PC-3 (cell line): ENCODE measurements at regions not wholly inside any gene's neighbourhood (a gene's known extent, or its start where the extent isn't known, plus 50 kb on each side); places are given as distances from the start of the nearest gene placed in this dataset.

Experiments
- ATAC-seq: fragments of 200-7000 bp; cut with Tn5 transposase; 2 replicates; pipeline ENCODE4 v1.9.1; 2020; ENCODE audit warnings: mild to moderate bottlenecking, moderate library complexity
- BruUV-seq: library from RNA; stranded (reverse); fragments of 400-500 nt; replicated peaks from 2 replicates; lab custom pipeline; 2021; lab: Mats Ljungman, UMichigan
- CTCF ChIA-PET: fragments of 300-600 bp; sonication (Branson Sonifier 250); formaldehyde crosslinking; loops from one replicate; lab custom pipeline; 2022; ENCODE audit warnings: antibody characterized with exemption; lab: Charles Lee
- POLR2A ChIA-PET: fragments of 300-600 bp; sonication (Branson Sonifier 250); formaldehyde crosslinking; loops from one replicate; lab custom pipeline; 2022; ENCODE audit warnings: antibody characterized with exemption; ENCODE audit not compliant: unreplicated experiment; lab: Charles Lee
- DNase-seq: peaks from one replicate; pipeline ENCODE4 v3.0.0-alpha.2; 2015
- H2AFZ ChIP-seq: fragments of 300-600 bp; sonication (generic); 2 replicates; pipeline ENCODE4 v1.6.0; 2016; ENCODE audit warnings: antibody characterized with exemption, low read length
- H3F3A ChIP-seq: fragments of 300-600 bp; sonication (generic); one replicate; pipeline ENCODE4 v1.6.0; 2017; ENCODE audit warnings: antibody characterized with exemption, low read length, control low read depth, mild to moderate bottlenecking; ENCODE audit not compliant: unreplicated experiment
- H3K27ac ChIP-seq: fragments of 300-600 bp; sonication (generic); 2 replicates; pipeline ENCODE4 v1.5.1; 2016; ENCODE audit warnings: mild to moderate bottlenecking, low read length
- H3K27me3 ChIP-seq: fragments of 300-600 bp; sonication (generic); 2 replicates; pipeline ENCODE4 v1.6.1; 2016; ENCODE audit warnings: low read length, mixed read lengths
- H3K36me3 ChIP-seq: fragments of 300-600 bp; sonication (generic); 2 replicates; pipeline ENCODE4 v1.6.1; 2016; ENCODE audit warnings: low read depth, mixed run types, low read length, mixed read lengths
- H3K4me1 ChIP-seq: fragments of 300-600 bp; sonication (generic); 2 replicates; pipeline ENCODE4 v1.5.1; 2016; ENCODE audit warnings: low read length; ENCODE audit not compliant: insufficient read depth
- H3K4me2 ChIP-seq: fragments of 300-600 bp; sonication (generic); 2 replicates; pipeline ENCODE4 v1.6.0; 2016; ENCODE audit warnings: low read length
- H3K4me3 ChIP-seq: fragments of 300-600 bp; sonication (generic); 2 replicates; pipeline ENCODE4 v1.5.1; 2016; ENCODE audit warnings: mild to moderate bottlenecking, low read length, mixed read lengths
- H3K79me2 ChIP-seq: fragments of 300-600 bp; sonication (generic); 2 replicates; pipeline ENCODE4 v1.6.1; 2017; ENCODE audit warnings: low read length, mixed read lengths
- H3K9ac ChIP-seq: fragments of 300-600 bp; sonication (generic); 2 replicates; pipeline ENCODE4 v1.6.0; 2016; ENCODE audit warnings: mild to moderate bottlenecking, low read length
- H3K9me2 ChIP-seq: fragments of 300-600 bp; sonication (generic); replicated peaks from 2 replicates; pipeline ENCODE4 v1.6.1; 2016; ENCODE audit warnings: mixed run types, low read length, mixed read lengths
- H3K9me3 ChIP-seq: fragments of 300-600 bp; sonication (generic); 2 replicates; pipeline ENCODE4 v1.6.1; 2016; ENCODE audit warnings: low read length, mixed read lengths
- H4K20me1 ChIP-seq: fragments of 300-600 bp; sonication (generic); 2 replicates; pipeline ENCODE4 v1.6.1; 2016; ENCODE audit warnings: low read length, mixed read lengths
- CTCF ChIP-seq: fragments of 300-600 bp; sonication (generic); conservative IDR thresholded peaks from 2 replicates; pipeline ENCODE4 v1.5.1; 2017; ENCODE audit warnings: antibody characterized with exemption, low read depth, mild to moderate bottlenecking, low read length
- EZH2 ChIP-seq: fragments of 300-600 bp; sonication (generic); IDR thresholded peaks from one replicate; pipeline ENCODE4 v1.6.1; 2017; ENCODE audit warnings: antibody characterized with exemption, mild to moderate bottlenecking, low read length; ENCODE audit not compliant: unreplicated experiment
- EZH2phosphoT487 ChIP-seq: fragments of 300-600 bp; sonication (generic); IDR thresholded peaks from 2 replicates; pipeline ENCODE4 v1.6.1; 2018; ENCODE audit warnings: mild to moderate bottlenecking, antibody characterized with exemption, low read length, borderline replicate concordance
- intact Hi-C: fragments of 100-400 bp; cut with micrococcal nuclease; formaldehyde crosslinking; loops from 2 replicates; pipeline ENCODE4 v1.9.0; 2023

DNA sequence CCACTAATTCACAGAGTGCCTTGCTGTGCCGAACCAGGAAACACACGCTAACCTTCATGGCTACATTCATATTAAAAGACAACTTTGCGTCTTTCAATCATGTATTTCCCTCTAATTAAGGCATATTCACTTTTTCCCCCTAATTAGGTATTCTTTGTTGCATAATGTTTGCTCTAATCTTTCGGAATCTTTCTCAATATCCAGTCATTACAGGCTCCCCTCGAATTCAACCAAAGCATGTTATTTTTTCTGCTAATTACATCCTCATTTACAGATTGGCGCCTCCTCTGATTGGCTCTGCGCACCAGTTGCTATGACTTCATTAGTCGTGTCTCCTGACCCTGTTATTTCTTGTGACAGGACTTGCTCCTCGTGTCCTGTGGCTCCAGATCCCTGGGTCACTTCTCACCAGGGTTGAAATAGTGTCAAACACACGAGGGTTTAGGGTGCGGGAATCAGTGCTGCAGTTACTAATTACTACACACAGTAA, 226.7 kb upstream of the TSHZ3 start:
- no peak overlapping the region for H3K4me3 ChIP-seq
- H3K9me3 ChIP-seq, result no peaks in the 10 kb centered on the region
- TF ChIP-seq EZH2phosphoT487, result no peak
- no peak for TF ChIP-seq CTCF
- TF ChIP-seq EZH2, result no peak
- H3K4me2 ChIP-seq, result no peak overlapping the region
- ATAC-seq (no peak), DNase-seq (no peak)
- CTCF ChIA-PET, result no interaction called here
- H3K9ac ChIP-seq, result no peak overlapping the region
- no TSS peak for BruUV-seq
- no peaks in the 10 kb centered on the region for H3K9me2 ChIP-seq
- peaks cover 10% of the 10 kb centered on the region; the same call in 1 of the 2 replicates for H3K27me3 ChIP-seq
- H2AFZ ChIP-seq, result no peak overlapping the region
- no peak overlapping the region for H3K27ac ChIP-seq
- H3K36me3 ChIP-seq, result no peaks in the 10 kb centered on the region
- no peaks in the 10 kb centered on the region for H3F3A ChIP-seq
- H3K79me2 ChIP-seq, result no peaks in the 10 kb centered on the region
- no peaks in the 10 kb centered on the region for H3K4me1 ChIP-seq
- POLR2A ChIA-PET, result no interaction called here
- H4K20me1 ChIP-seq, result no peaks in the 10 kb centered on the region
- intact Hi-C loops, result no loop called here

DNA sequence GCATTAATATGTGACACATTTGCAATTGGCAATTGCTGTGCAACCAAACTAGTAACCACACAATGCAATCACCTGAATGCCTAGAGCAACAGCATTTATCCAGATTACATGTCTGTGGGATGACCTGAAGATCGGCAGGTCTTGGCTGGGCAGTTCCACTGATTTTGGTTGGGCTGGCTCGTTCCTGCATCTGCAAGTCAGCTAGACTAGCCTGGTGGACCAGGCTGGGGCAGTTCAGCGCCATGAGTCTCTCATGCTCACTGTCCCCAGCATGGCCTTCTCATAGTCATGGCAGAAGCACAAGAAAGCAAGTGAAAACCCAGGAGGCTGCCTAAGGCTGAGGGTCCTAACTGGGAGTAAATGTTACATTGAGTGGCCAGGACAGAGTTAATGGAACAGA, 229.1 kb upstream of the TSHZ3 start:
- Histone ChIP-seq H3K79me2 (no peaks in the 10 kb centered on the region), H3K4me1 (no peaks in the 10 kb centered on the region), H3K27ac (no peak overlapping the region), H4K20me1 (no peaks in the 10 kb centered on the region), H3K9me2 (no peaks in the 10 kb centered on the region), H3K4me3 (no peak overlapping the region), H3K9ac (no peak overlapping the region), H3F3A (no peaks in the 10 kb centered on the region), H3K4me2 (no peak overlapping the region), H3K27me3 (peaks cover 3% of the 10 kb centered on the region; the same call in 1 of the 2 replicates), H3K36me3 (no peaks in the 10 kb centered on the region), H2AFZ (no peak overlapping the region), H3K9me3 (no peaks in the 10 kb centered on the region)
- intact Hi-C loops, result no loop called here
- ChIA-PET POLR2A (no interaction called here), CTCF (no interaction called here)
- TF ChIP-seq EZH2, result no peak
- no peak for TF ChIP-seq CTCF
- TF ChIP-seq EZH2phosphoT487, result no peak
- DNase-seq, result no peak
- no TSS peak for BruUV-seq
- ATAC-seq, result no peak

DNA sequence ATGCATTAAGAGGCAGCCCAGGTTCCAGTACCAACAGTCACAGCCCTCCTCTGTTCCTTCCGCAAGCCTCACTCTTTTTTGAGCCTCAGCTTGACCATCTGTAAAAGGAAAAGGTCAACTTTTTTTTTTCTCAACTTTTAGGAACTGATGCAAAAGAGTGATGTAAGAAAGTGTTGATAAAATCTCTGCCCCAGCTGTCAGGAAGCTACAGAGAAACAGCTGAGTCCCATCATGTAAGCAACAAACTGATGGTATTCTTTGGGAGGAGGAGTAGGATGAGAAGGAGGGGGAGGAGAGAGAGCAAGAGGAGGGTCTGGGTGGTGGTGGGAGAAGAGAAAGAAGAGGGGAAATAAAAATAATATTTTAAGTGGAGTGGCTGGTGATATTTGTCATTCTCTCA, 233.9 kb upstream of the TSHZ3 start:
- H3K4me2 ChIP-seq, result no peak overlapping the region
- intact Hi-C loops, result no loop called here
- no peaks in the 10 kb centered on the region for H4K20me1 ChIP-seq
- no peak overlapping the region for H2AFZ ChIP-seq
- no peak for DNase-seq
- H3K9me2 ChIP-seq, result no peaks in the 10 kb centered on the region
- H3K27me3 ChIP-seq, result no peaks in the 10 kb centered on the region
- no peaks in the 10 kb centered on the region for H3K36me3 ChIP-seq
- ATAC-seq, result no peak
- H3K4me3 ChIP-seq, result no peak overlapping the region
- H3K27ac ChIP-seq, result no peak overlapping the region
- H3K9ac ChIP-seq, result no peak overlapping the region
- no peaks in the 10 kb centered on the region for H3K9me3 ChIP-seq
- no TSS peak for BruUV-seq
- CTCF ChIA-PET, result no interaction called here
- POLR2A ChIA-PET, result no interaction called here
- H3F3A ChIP-seq, result no peaks in the 10 kb centered on the region
- H3K79me2 ChIP-seq, result no peaks in the 10 kb centered on the region
- H3K4me1 ChIP-seq, result no peaks in the 10 kb centered on the region
- TF ChIP-seq EZH2phosphoT487 (no peak), CTCF (no peak), EZH2 (no peak)
